HG03432 (cell line): ENCODE measurements at regions not wholly inside any gene's neighbourhood (a gene's known extent, or its start where the extent isn't known, plus 50 kb on each side); places are given as distances from the start of the nearest gene placed in this dataset.
"Not testable (repeated sequence)": the region's sequence is repeated elsewhere in the genome, so short reads cannot be mapped to it uniquely, and the experiment has no call there.

Experiments
- ATAC-seq: cut with Tn5 transposase; IDR thresholded peaks from one replicate; pipeline ENCODE4 v1.9.1; 2021; ENCODE audit warnings: mild to moderate bottlenecking, moderate library complexity; ENCODE audit not compliant: unreplicated experiment

GRCh38 chr19:30066781-30067759 is 125.0 kb downstream of the URI1 start:
- ATAC-seq = no peak

GRCh38 chr19:30067956-30068506 is 126.0 kb downstream of the URI1 start:
- ATAC-seq = not testable (repeated sequence)

- ATAC-seq = no peak
Observed at GRCh38 chr19:30068528-30069395, 126.7 kb downstream of the URI1 start.

- ATAC-seq = no peak
Observed at GRCh38 chr19:30069535-30070197, 127.6 kb downstream of the URI1 start.

GRCh38 chr19:30070198-30070967 is 128.3 kb downstream of the URI1 start:
- no peak for ATAC-seq

- ATAC-seq = no peak
Observed at GRCh38 chr19:30070968-30071632, 129.1 kb downstream of the URI1 start.

- ATAC-seq = no peak
Observed at GRCh38 chr19:30071871-30072270, 129.8 kb downstream of the URI1 start.

- no peak for ATAC-seq
Observed at GRCh38 chr19:30073152-30074000, 131.3 kb downstream of the URI1 start.

- no peak for ATAC-seq
Observed at GRCh38 chr19:30074096-30074495, 132.1 kb downstream of the URI1 start.

- no peak for ATAC-seq
Observed at GRCh38 chr19:30074741-30075715, 133.0 kb downstream of the URI1 start.

- no peak for ATAC-seq
Observed at GRCh38 chr19:30076101-30076551, 134.1 kb downstream of the URI1 start.

GRCh38 chr19:30076751-30077670 is 135.0 kb downstream of the URI1 start:
- no peak for ATAC-seq

- ATAC-seq = no peak
Observed at GRCh38 chr19:30077851-30078355, 135.9 kb downstream of the URI1 start.

GRCh38 chr19:30078381-30078910 is 136.4 kb downstream of the URI1 start:
- no peak for ATAC-seq

GRCh38 chr19:30079200-30079599 is 137.2 kb downstream of the URI1 start:
- no peak for ATAC-seq

- no peak for ATAC-seq
Observed at GRCh38 chr19:30082168-30082567, 140.1 kb downstream of the URI1 start.
